Brain microvascular endothelial cell (primary cell): ENCODE measurements at regions not wholly inside any gene's neighbourhood (a gene's known extent, or its start where the extent isn't known, plus 50 kb on each side); places are given as distances from the start of the nearest gene placed in this dataset.

Source experiments
- DNase-seq: peaks from one replicate; pipeline ENCODE4 v3.0.0-alpha.2; 2020
- H3K27ac ChIP-seq: fragments of 250-450 bp; sonication (Bioruptor Pico); 2 replicates; pipeline ENCODE4 v1.5.1; 2020; ENCODE audit warnings: mild to moderate bottlenecking, moderate library complexity
- H3K27me3 ChIP-seq: fragments of 250-450 bp; sonication (Bioruptor Pico); replicated peaks from 2 replicates; pipeline ENCODE4 v1.5.1; 2020; ENCODE audit warnings: mild to moderate bottlenecking
- H3K36me3 ChIP-seq: fragments of 250-450 bp; sonication (Bioruptor Pico); replicated peaks from 2 replicates; pipeline ENCODE4 v1.5.1; 2020; ENCODE audit warnings: mild to moderate bottlenecking
- H3K4me3 ChIP-seq: 2 replicates; pipeline ENCODE4 v1.5.1; 2011; ENCODE audit warnings: low read depth, mild to moderate bottlenecking, control low read depth, low read length, moderate library complexity
- CTCF ChIP-seq: IDR thresholded peaks from 2 replicates; pipeline ENCODE4 v1.5.1; 2011; ENCODE audit warnings: low read depth, mild to moderate bottlenecking, moderate library complexity, low read length, control low read depth, inconsistent platforms; ENCODE audit errors: missing control alignments
- in situ Hi-C: cut with HindIII; loops from 2 replicates; pipeline ENCODE4 v1.10.0; 2017; ENCODE audit warnings: low sequenced_read_pairs, low pct_ligation_motif_present

DNA sequence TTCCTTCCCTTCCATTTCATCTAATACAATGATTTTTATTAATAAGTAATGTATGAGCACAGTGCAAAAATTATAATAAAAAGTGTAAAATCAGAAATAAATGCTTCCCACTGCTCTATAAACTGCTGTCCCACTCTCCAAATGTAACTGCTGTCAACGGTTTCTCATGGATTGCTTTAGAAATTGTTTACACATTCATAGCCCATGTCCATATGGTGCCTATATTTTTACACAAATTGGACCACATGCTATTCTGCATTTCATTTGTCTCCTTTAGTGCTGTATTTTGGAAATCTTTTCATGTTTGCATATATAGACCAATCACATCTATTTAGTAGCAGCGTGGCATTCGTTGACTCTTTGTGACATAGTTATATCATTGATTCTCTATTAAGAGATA is 164.7 kb upstream of the SLCO3A1 start:
- in situ Hi-C loops = no loop called here

DNA sequence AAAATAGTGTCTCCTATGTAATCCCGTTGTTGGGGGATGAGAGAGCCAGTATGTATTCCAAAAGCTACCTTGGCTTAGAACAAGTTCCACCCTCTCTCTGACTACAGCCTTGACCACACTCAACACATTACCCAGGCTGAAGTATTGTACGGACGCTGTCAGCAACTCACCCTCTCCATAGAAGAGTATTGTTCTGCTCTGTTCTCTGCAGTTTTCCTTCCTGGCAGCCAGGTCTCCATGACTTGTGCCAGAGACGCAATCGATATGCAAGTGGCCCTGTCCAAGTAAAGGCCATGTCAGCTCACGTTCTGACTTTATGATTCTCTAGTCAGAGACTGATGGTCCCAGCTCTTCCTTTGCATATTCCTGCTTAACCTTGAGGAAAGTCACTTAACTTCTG is 164.1 kb upstream of the SLCO3A1 start:
- in situ Hi-C loops = no loop called here
- Histone ChIP-seq H3K4me3 (no peak overlapping the region), H3K27ac (no peak overlapping the region), H3K36me3 (no peaks in the 10 kb centered on the region), H3K27me3 (no peaks in the 10 kb centered on the region)
- no peak for TF ChIP-seq CTCF
- no peak for DNase-seq

More for the DNA sequence above, 164.7 kb upstream of the SLCO3A1 start:
- Histone ChIP-seq H3K27ac (no peak overlapping the region), H3K4me3 (no peak overlapping the region), H3K36me3 (no peaks in the 10 kb centered on the region), H3K27me3 (no peaks in the 10 kb centered on the region)
- no peak for DNase-seq
- no peak for TF ChIP-seq CTCF

GRCh38 chr15:91692596-91692995 is 160.9 kb upstream of the SLCO3A1 start:
- no peak for DNase-seq
- no peak overlapping the region for H3K4me3 ChIP-seq
- H3K36me3 ChIP-seq = no peaks in the 10 kb centered on the region
- no peak for TF ChIP-seq CTCF
- in situ Hi-C loops = no loop called here
- H3K27me3 ChIP-seq = no peaks in the 10 kb centered on the region
- H3K27ac ChIP-seq = no peak overlapping the region

- no peaks in the 10 kb centered on the region for H3K36me3 ChIP-seq
- no peak for TF ChIP-seq CTCF
- no peaks in the 10 kb centered on the region for H3K27me3 ChIP-seq
- H3K27ac ChIP-seq = no peak overlapping the region
- no peak overlapping the region for H3K4me3 ChIP-seq
- in situ Hi-C loops = no loop called here
- no peak for DNase-seq
Observed at GRCh38 chr15:91694131-91694830, 159.2 kb upstream of the SLCO3A1 start.

DNA sequence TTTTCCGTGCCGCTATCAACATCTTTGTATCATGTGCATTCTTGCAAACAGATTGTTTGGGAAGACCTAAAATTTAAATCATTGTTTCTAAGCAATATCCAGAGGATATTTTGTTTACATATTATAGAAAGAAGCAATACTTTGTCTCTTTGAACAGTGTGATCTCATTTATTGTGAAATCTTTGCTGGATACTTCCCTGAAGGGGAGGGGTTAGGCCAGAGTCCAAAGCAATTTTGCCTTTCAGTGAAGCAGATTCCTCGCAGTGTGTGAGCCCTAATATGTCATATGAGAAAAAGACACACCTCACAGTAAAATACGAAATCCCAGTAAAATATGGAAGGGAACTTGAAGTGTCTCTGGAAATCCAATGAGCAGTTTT is 158.7 kb upstream of the SLCO3A1 start:
- H3K4me3 ChIP-seq = no peak overlapping the region
- no peaks in the 10 kb centered on the region for H3K36me3 ChIP-seq
- no peak for TF ChIP-seq CTCF
- in situ Hi-C loops = no loop called here
- H3K27ac ChIP-seq = no peak overlapping the region
- DNase-seq = no peak
- no peaks in the 10 kb centered on the region for H3K27me3 ChIP-seq

GRCh38 chr15:91695799-91696198 is 157.7 kb upstream of the SLCO3A1 start:
- DNase-seq = no peak
- Histone ChIP-seq H3K4me3 (no peak overlapping the region), H3K27ac (no peak overlapping the region), H3K27me3 (no peaks in the 10 kb centered on the region), H3K36me3 (no peaks in the 10 kb centered on the region)
- no peak for TF ChIP-seq CTCF
- in situ Hi-C loops = no loop called here
